ENCODE measurements at regions not wholly inside any gene's neighbourhood (a gene's known extent, or its start where the extent isn't known, plus 50 kb on each side); places are given as distances from the start of the nearest gene placed in this dataset.

- TF ChIP-seq CTCF (IDR thresholded peaks at IDR 0.05 in 2 of 3, conservative IDR thresholded peaks at IDR 0.05 in 1 of 3; ENCODE audit: control insufficient read depth in 2 of 3, extremely low read depth in 1 of 3, insufficient read depth in 1 of 3, low read depth in 3 of 3, low read length in 3 of 3) (peak; percentile 19 to 36 (median 35); a peak in 3 of 6 replicates), HDAC2 (IDR thresholded peaks at IDR 0.05) (no peak)
These were observed 1000.7 kb downstream of the STIM2 start (continued) for GRCh38 chr4:27861381-27861787.

- ChIA-PET RAD21 (ENCODE audit: unreplicated experiment) (interaction anchor here (1.0 to 1.6 kb wide), 7 partner anchors 9 to 364 kb away, joined by 3 read pairs; no protein-coding TSS in a partner anchor), CTCF (interaction anchor here (0.9 to 1.6 kb wide), 6 partner anchors 9 to 247 kb away, joined by 3 to 5 read pairs (median 3); no protein-coding TSS in a partner anchor), SMC1A (ENCODE audit: uncharacterized antibody, unreplicated experiment) (interaction anchor here (0.9 to 1.8 kb wide), 12 partner anchors 14 to 364 kb away, joined by 3 to 10 read pairs (median 4); no protein-coding TSS in a partner anchor), POLR2A (interaction anchor here (1.1 kb wide), 1 partner anchor 14 kb away, joined by 3 read pairs; no protein-coding TSS in a partner anchor)
- in situ Hi-C loops (cut with MboI) (no loop called here), intact Hi-C loops (cut with micrococcal nuclease; ENCODE audit: unreplicated experiment) (loop anchor here (5.0 kb wide), 2 partner anchors 140 to 170 kb away; no protein-coding TSS in a partner anchor)
- Histone ChIP-seq H3K4me1 (ENCODE audit: control insufficient read depth, insufficient read depth, low read length) (no peaks in the 10 kb centered on the region), H2AFZ (ENCODE audit: control insufficient read depth, low read depth, low read length) (no peak overlapping the region), H3K9ac (ENCODE audit: control insufficient read depth, insufficient read depth, low read length) (no peak overlapping the region), H3K4me2 (ENCODE audit: control insufficient read depth, insufficient read depth) (no peak overlapping the region), H4K20me1 (ENCODE audit: control insufficient read depth, insufficient read depth) (no peaks in the 10 kb centered on the region), H3K27ac (ENCODE audit: control insufficient read depth, insufficient read depth) (no peak overlapping the region), H3K79me2 (ENCODE audit: control insufficient read depth, insufficient read depth, low read length) (no peaks in the 10 kb centered on the region), H3K9me3 (replicated peaks; ENCODE audit: control insufficient read depth, insufficient read depth, low read length) (no peaks in the 10 kb centered on the region), H3K4me3 (no peak overlapping the region), H3K36me3 (ENCODE audit: control insufficient read depth in 2 of 2, insufficient read depth in 2 of 2, low read length in 1 of 2) (no peaks in the 10 kb centered on the region), H3K27me3 (replicated peaks in 1 of 2; ENCODE audit: control insufficient read depth in 2 of 2, insufficient read depth in 2 of 2, low read length in 1 of 2) (no peaks in the 10 kb centered on the region)
- no TSS peak for BruUV-seq (replicated peaks)
- ATAC-seq (peak; percentile 93), DNase-seq (ENCODE audit: low read depth, low spot score) (no peak), FAIRE-seq (no peak)
- WGBS (ENCODE audit: insufficient coverage, insufficient replicate concordance, low lambda C conversion rate, missing lambda C conversion rate), result 4% methylated on average over 5 of the region's 5 CpGs
- no peak for TF ChIP-seq ZBTB33 (IDR thresholded peaks at IDR 0.05)
- TF ChIP-seq HDGF (IDR thresholded peaks at IDR 0.05), result no peak
- 0 out of 2 replicates have a peak, but pooled peaks have one; percentile 18 for TF ChIP-seq ATF7 (IDR thresholded peaks at IDR 0.05; ENCODE audit: low read depth)
- TF ChIP-seq ATF2 (IDR thresholded peaks at IDR 0.05; ENCODE audit: low read length), result no peak
- TF ChIP-seq BCL11A (IDR thresholded peaks at IDR 0.05; ENCODE audit: low read depth, low read length), result peak; percentile 46; the same call in 1 of the 2 replicates
- TF ChIP-seq IRF4 (IDR thresholded peaks at IDR 0.05; ENCODE audit: low read depth, low read length), result 0 out of 2 replicates have a peak, but pooled peaks have one; percentile 25
- peak; percentile 71; the same call in 1 of the 2 replicates for TF ChIP-seq JUND (IDR thresholded peaks at IDR 0.05; ENCODE audit: low read depth, low read length)
- peak; percentile 59; the same call in 1 of the 2 replicates for TF ChIP-seq MTA2 (IDR thresholded peaks at IDR 0.05; ENCODE audit: low read depth)
- no peak for TF ChIP-seq CREB1 (IDR thresholded peaks at IDR 0.05; ENCODE audit: low read depth)
- no peak for TF ChIP-seq ZNF274 (IDR thresholded peaks at IDR 0.05; ENCODE audit: insufficient read depth, insufficient read length)
- TF ChIP-seq JUNB (IDR thresholded peaks at IDR 0.05), result 0 out of 2 replicates have a peak, but pooled peaks have one; percentile 20
- TF ChIP-seq TCF3 (IDR thresholded peaks at IDR 0.05; ENCODE audit: borderline replicate concordance, insufficient read depth, low read depth, low read length), result no peak
- peak; percentile 26; the same call in 1 of the 2 replicates for TF ChIP-seq DPF2 (IDR thresholded peaks at IDR 0.05)
- peak; percentile 79; the same call in 1 of the 2 replicates for TF ChIP-seq MEF2A (IDR thresholded peaks at IDR 0.05; ENCODE audit: insufficient read depth, low read depth, low read length)
- TF ChIP-seq NR2C1 (IDR thresholded peaks at IDR 0.05), result 0 out of 2 replicates have a peak, but pooled peaks have one; percentile 10
These were observed 1001.2 kb downstream of the STIM2 start for GRCh38 chr4:27861802-27862201.

All from GM12878 (cell line).